PC-9 (cell line): ENCODE measurements at regions not wholly inside any gene's neighbourhood (a gene's known extent, or its start where the extent isn't known, plus 50 kb on each side); places are given as distances from the start of the nearest gene placed in this dataset.

Experiments
- BruUV-seq: library from RNA; stranded (reverse); fragments of 400-500 nt; replicated peaks from 2 replicates; lab custom pipeline; 2021; lab: Mats Ljungman, UMichigan
- CTCF ChIA-PET: fragments of 300-600 bp; sonication (Branson Sonifier 250); formaldehyde crosslinking; loops from one replicate; lab custom pipeline; 2022; ENCODE audit warnings: antibody characterized with exemption; lab: Charles Lee
- POLR2A ChIA-PET: fragments of 300-600 bp; sonication (Branson Sonifier 250); formaldehyde crosslinking; loops from one replicate; lab custom pipeline; 2022; ENCODE audit warnings: antibody characterized with exemption; ENCODE audit not compliant: unreplicated experiment; lab: Charles Lee
- DNase-seq, 2 experiments: peaks; one replicate each; pipeline versions ENCODE4 v3.0.0 to v3.0.0-alpha.2; 2015 to 2022; ENCODE audit warnings: mixed read lengths in 1 of 2
- H2AFZ ChIP-seq: fragments of 200-600 bp; sonication (generic); 2 replicates; pipeline ENCODE4 v1.8.1; 2017; ENCODE audit warnings: antibody characterized with exemption
- H3F3A ChIP-seq: fragments of 200-600 bp; sonication (generic); 2 replicates; pipeline ENCODE4 v1.8.1; 2017; ENCODE audit warnings: antibody characterized with exemption, mild to moderate bottlenecking, low read depth; ENCODE audit not compliant: insufficient read depth
- H3K27ac ChIP-seq: fragments of 200-600 bp; sonication (generic); 2 replicates; pipeline ENCODE4 v1.6.1; 2016; ENCODE audit warnings: mixed run types
- H3K27me3 ChIP-seq: fragments of 200-600 bp; sonication (generic); 2 replicates; pipeline ENCODE4 v1.6.1; 2016; ENCODE audit warnings: low read depth, mixed run types; ENCODE audit not compliant: insufficient read depth
- H3K36me3 ChIP-seq: fragments of 200-600 bp; sonication (generic); 2 replicates; pipeline ENCODE4 v1.6.1; 2016; ENCODE audit warnings: low read depth, mixed run types
- H3K4me1 ChIP-seq: fragments of 200-600 bp; sonication (generic); replicated peaks from 2 replicates; pipeline ENCODE4 v1.6.1; 2016; ENCODE audit warnings: mixed run types; ENCODE audit not compliant: insufficient read depth
- H3K4me2 ChIP-seq: fragments of 200-600 bp; sonication (generic); 2 replicates; pipeline ENCODE4 v1.6.1; 2017; ENCODE audit warnings: mixed run types
- H3K4me3 ChIP-seq: fragments of 200-600 bp; sonication (generic); 2 replicates; pipeline ENCODE4 v1.6.1; 2016; ENCODE audit warnings: mixed run types
- H3K79me2 ChIP-seq: fragments of 200-600 bp; sonication (generic); 2 replicates; pipeline ENCODE4 v1.6.1; 2017; ENCODE audit warnings: low read depth, mixed run types
- H3K9me2 ChIP-seq: fragments of 200-600 bp; sonication (generic); 2 replicates; pipeline ENCODE4 v1.8.1; 2017; ENCODE audit warnings: mild to moderate bottlenecking; ENCODE audit not compliant: insufficient read depth
- H3K9me3 ChIP-seq: fragments of 200-600 bp; sonication (generic); 2 replicates; pipeline ENCODE4 v1.8.1; 2016; ENCODE audit warnings: low read depth; ENCODE audit not compliant: insufficient read depth
- H4K20me1 ChIP-seq: fragments of 200-600 bp; sonication (generic); 2 replicates; pipeline ENCODE4 v1.8.1; 2017; ENCODE audit not compliant: insufficient read depth
- CTCF ChIP-seq: fragments of 200-600 bp; sonication (generic); conservative IDR thresholded peaks from 2 replicates; pipeline ENCODE4 v1.6.1; 2017; ENCODE audit warnings: mixed run types, antibody characterized with exemption, mild to moderate bottlenecking, moderate library complexity
- EZH2 ChIP-seq: fragments of 200-600 bp; sonication (generic); IDR thresholded peaks from 2 replicates; pipeline ENCODE4 v1.8.0; 2017; ENCODE audit warnings: antibody characterized with exemption, low read depth
- intact Hi-C: fragments of 100-400 bp; cut with micrococcal nuclease; formaldehyde crosslinking; loops from one replicate; pipeline ENCODE4 v1.10.0; 2022; ENCODE audit not compliant: unreplicated experiment

DNA sequence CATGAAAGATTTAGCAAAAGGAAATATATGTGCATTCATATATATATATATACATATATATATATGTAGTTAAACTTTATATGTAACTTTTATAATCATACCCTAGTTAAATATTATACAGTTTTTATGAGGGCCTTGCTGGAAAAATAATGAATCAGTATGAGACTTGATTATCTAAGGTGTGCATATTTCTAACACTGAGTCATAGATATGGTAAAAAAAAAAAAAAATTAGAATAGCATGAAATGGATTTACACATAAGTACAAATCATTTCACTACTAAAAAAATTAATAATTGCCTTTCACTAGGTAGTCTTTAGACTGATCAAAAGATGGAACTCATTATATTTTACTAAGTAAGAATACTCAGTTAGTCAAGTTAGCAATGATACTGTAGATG is 51.3 kb upstream of the DST start:
- Histone ChIP-seq H3K4me2 (no peak overlapping the region; the same call in 1 of the 2 replicates), H3K27ac (peak overlapping the region; percentile 77), H3K79me2 (no peaks in the 10 kb centered on the region), H3K9me3 (no peaks in the 10 kb centered on the region), H3K4me3 (no peak overlapping the region), H2AFZ (no peak overlapping the region), H3F3A (peaks cover 17% of the 10 kb centered on the region), H3K27me3 (no peaks in the 10 kb centered on the region), H3K36me3 (0 out of 2 replicates have a peak, but pooled peaks cover 15% of the 10 kb centered on the region), H3K9me2 (no peaks in the 10 kb centered on the region), H3K4me1 (peaks cover 29% of the 10 kb centered on the region), H4K20me1 (no peaks in the 10 kb centered on the region)
- BruUV-seq = no TSS peak
- POLR2A ChIA-PET = no interaction called here
- CTCF ChIA-PET = no interaction called here
- peak in 1 of 2 experiments; percentile 60 for DNase-seq
- intact Hi-C loops = no loop called here
- TF ChIP-seq CTCF (no peak), EZH2 (no peak)

GRCh38 chr6:56693246-56693607 is 50.5 kb upstream of the DST start:
- H3K27ac ChIP-seq = peak overlapping the region; percentile 53
- H2AFZ ChIP-seq = no peak overlapping the region
- no peak overlapping the region for H3K4me3 ChIP-seq
- peaks cover 37% of the 10 kb centered on the region for H3K4me1 ChIP-seq
- TF ChIP-seq EZH2 (no peak), CTCF (no peak)
- H3K36me3 ChIP-seq = 0 out of 2 replicates have a peak, but pooled peaks cover 15% of the 10 kb centered on the region
- no peaks in the 10 kb centered on the region for H4K20me1 ChIP-seq
- POLR2A ChIA-PET = interaction anchor here (0.5 to 1.1 kb wide), 6 partner anchors 9 to 479 kb away, joined by 3 to 8 read pairs (median 5); partner anchors contain the start of gene BAG2
- no peak overlapping the region for H3K4me2 ChIP-seq
- no peaks in the 10 kb centered on the region for H3K9me3 ChIP-seq
- peak in 1 of 2 experiments; percentile 69 for DNase-seq
- no peaks in the 10 kb centered on the region for H3K27me3 ChIP-seq
- no TSS peak for BruUV-seq
- H3K9me2 ChIP-seq = no peaks in the 10 kb centered on the region
- intact Hi-C loops = loop anchor here (2.0 kb wide), 2 partner anchors 40 to 54 kb away; no protein-coding TSS in a partner anchor
- CTCF ChIA-PET = interaction anchor here (0.6 to 2.0 kb wide), 3 partner anchors 14 to 59 kb away, joined by 3 to 6 read pairs (median 3); no protein-coding TSS in a partner anchor
- H3F3A ChIP-seq = peaks cover 25% of the 10 kb centered on the region; the same call in 1 of the 2 replicates
- H3K79me2 ChIP-seq = no peaks in the 10 kb centered on the region

- H3K27me3 ChIP-seq = no peaks in the 10 kb centered on the region
- no peak overlapping the region for H2AFZ ChIP-seq
- ChIA-PET CTCF (interaction anchor here (0.9 to 2.0 kb wide), 2 partner anchors 55 to 59 kb away, joined by 3 to 6 read pairs; no protein-coding TSS in a partner anchor), POLR2A (interaction anchor here (0.5 to 1.1 kb wide), 3 partner anchors 9 to 111 kb away, joined by 5 to 8 read pairs (median 5); no protein-coding TSS in a partner anchor)
- TSS peak; percentile 77 for BruUV-seq
- H3K4me1 ChIP-seq = peaks cover 38% of the 10 kb centered on the region
- H3K79me2 ChIP-seq = no peaks in the 10 kb centered on the region
- intact Hi-C loops = loop anchor here (2.0 kb wide), 2 partner anchors 40 to 54 kb away; no protein-coding TSS in a partner anchor
- no peak for DNase-seq
- H3F3A ChIP-seq = peaks cover 25% of the 10 kb centered on the region; the same call in 1 of the 2 replicates
- TF ChIP-seq CTCF = no peak
- TF ChIP-seq EZH2 = no peak
- no peaks in the 10 kb centered on the region for H3K9me2 ChIP-seq
- 0 out of 2 replicates have a peak, but pooled peaks cover 15% of the 10 kb centered on the region for H3K36me3 ChIP-seq
- no peaks in the 10 kb centered on the region for H4K20me1 ChIP-seq
- no peak overlapping the region for H3K4me3 ChIP-seq
- H3K4me2 ChIP-seq = no peak overlapping the region
- no peaks in the 10 kb centered on the region for H3K9me3 ChIP-seq
- H3K27ac ChIP-seq = peak overlapping the region; percentile 53
Observed at GRCh38 chr6:56692523-56693245, 50.0 kb upstream of the DST start.
